Osteoblast (primary cell): ENCODE measurements at regions not wholly inside any gene's neighbourhood (a gene's known extent, or its start where the extent isn't known, plus 50 kb on each side); places are given as distances from the start of the nearest gene placed in this dataset.

Experiments
- DNase-seq: peaks from one replicate; pipeline ENCODE4 v3.0.0; 2011; ENCODE audit warnings: low spot score, mixed read lengths; ENCODE audit not compliant: insufficient read length; ENCODE audit errors: missing footprints
- H2AFZ ChIP-seq: 2 replicates; pipeline ENCODE4 v1.6.0; 2011; ENCODE audit warnings: mild to moderate bottlenecking, low read length
- H3K27ac ChIP-seq: 2 replicates; pipeline ENCODE4 v1.5.1; 2011; ENCODE audit warnings: mild to moderate bottlenecking, low read depth, low read length, moderate library complexity
- H3K27me3 ChIP-seq: 2 replicates; pipeline ENCODE4 v1.6.0; 2012; ENCODE audit warnings: mild to moderate bottlenecking, control low read depth, inconsistent platforms, low read length, moderate library complexity; ENCODE audit not compliant: insufficient read depth
- H3K36me3 ChIP-seq: 2 replicates; pipeline ENCODE4 v1.5.1; 2011; ENCODE audit warnings: mild to moderate bottlenecking, low read length, control low read depth, moderate library complexity; ENCODE audit not compliant: insufficient read depth
- H3K4me1 ChIP-seq: 2 replicates; pipeline ENCODE4 v1.5.1; 2011; ENCODE audit warnings: mild to moderate bottlenecking, low read length, control low read depth, moderate library complexity; ENCODE audit not compliant: insufficient read depth
- H3K4me2 ChIP-seq: 2 replicates; pipeline ENCODE4 v1.6.0; 2011; ENCODE audit warnings: mild to moderate bottlenecking, low read length; ENCODE audit not compliant: insufficient read depth
- H3K4me3 ChIP-seq: fragments of 200-600 bp; sonication (generic); 3 replicates; pipeline ENCODE4 v1.5.1; 2012; ENCODE audit warnings: mild to moderate bottlenecking, low read length, inconsistent platforms; ENCODE audit not compliant: insufficient read depth
- H3K79me2 ChIP-seq: 2 replicates; pipeline ENCODE4 v1.6.0; 2012; ENCODE audit warnings: mild to moderate bottlenecking, low read length, control low read depth, inconsistent platforms; ENCODE audit not compliant: insufficient read depth
- H3K9me3 ChIP-seq: 2 replicates; pipeline ENCODE4 v1.5.1; 2011; ENCODE audit warnings: low read depth, low read length, control low read depth
- H4K20me1 ChIP-seq: 2 replicates; pipeline ENCODE4 v1.6.0; 2012; ENCODE audit warnings: mild to moderate bottlenecking, low read length, control low read depth; ENCODE audit not compliant: insufficient read depth
- CTCF ChIP-seq: IDR thresholded peaks from 2 replicates; pipeline ENCODE4 v1.5.1; 2011; ENCODE audit warnings: mild to moderate bottlenecking, low read depth, low read length, moderate library complexity; ENCODE audit errors: extremely low read depth

DNA sequence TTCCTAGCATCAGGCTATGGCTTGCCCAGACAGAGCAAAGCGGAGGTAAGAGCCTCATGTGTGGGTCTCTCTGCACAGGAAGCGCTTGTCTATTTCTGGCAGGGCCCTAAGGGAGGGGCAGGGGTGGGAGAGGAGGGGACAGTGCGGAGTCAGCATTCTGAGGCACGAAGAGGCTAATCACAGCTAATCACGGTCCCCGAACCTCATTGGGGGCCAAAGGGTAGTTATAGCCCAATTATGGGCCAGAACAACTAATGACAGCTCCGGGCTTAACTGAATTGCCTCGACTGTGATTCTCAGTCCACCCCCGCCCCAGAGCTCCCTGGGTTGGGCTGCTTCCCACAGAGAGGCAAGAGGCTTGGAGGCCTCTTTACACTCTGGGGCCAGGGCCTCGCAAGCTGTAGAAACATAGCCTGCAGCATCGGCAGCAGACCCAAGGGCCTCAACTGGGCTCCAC, 72.7 kb upstream of the PRDM11 start:
- no peaks in the 10 kb centered on the region for H3K36me3 ChIP-seq
- H2AFZ ChIP-seq: no peak overlapping the region
- H3K27me3 ChIP-seq: peaks cover 41% of the 10 kb centered on the region
- DNase-seq: no peak
- no peak overlapping the region for H3K4me3 ChIP-seq
- H3K9me3 ChIP-seq: no peaks in the 10 kb centered on the region
- H3K27ac ChIP-seq: no peak overlapping the region
- no peaks in the 10 kb centered on the region for H3K79me2 ChIP-seq
- H3K4me2 ChIP-seq: no peak overlapping the region
- H3K4me1 ChIP-seq: no peaks in the 10 kb centered on the region
- no peak for TF ChIP-seq CTCF
- H4K20me1 ChIP-seq: no peaks in the 10 kb centered on the region

- Histone ChIP-seq H3K9me3 (no peaks in the 10 kb centered on the region), H3K4me3 (no peak overlapping the region), H3K4me2 (no peak overlapping the region), H3K4me1 (no peaks in the 10 kb centered on the region), H2AFZ (no peak overlapping the region), H3K36me3 (no peaks in the 10 kb centered on the region), H3K27ac (no peak overlapping the region), H3K27me3 (peaks cover 31% of the 10 kb centered on the region), H3K79me2 (no peaks in the 10 kb centered on the region), H4K20me1 (no peaks in the 10 kb centered on the region)
- DNase-seq: no peak
- TF ChIP-seq CTCF: no peak
Observed at GRCh38 chr11:45075519-45075918, 70.9 kb upstream of the PRDM11 start.

DNA sequence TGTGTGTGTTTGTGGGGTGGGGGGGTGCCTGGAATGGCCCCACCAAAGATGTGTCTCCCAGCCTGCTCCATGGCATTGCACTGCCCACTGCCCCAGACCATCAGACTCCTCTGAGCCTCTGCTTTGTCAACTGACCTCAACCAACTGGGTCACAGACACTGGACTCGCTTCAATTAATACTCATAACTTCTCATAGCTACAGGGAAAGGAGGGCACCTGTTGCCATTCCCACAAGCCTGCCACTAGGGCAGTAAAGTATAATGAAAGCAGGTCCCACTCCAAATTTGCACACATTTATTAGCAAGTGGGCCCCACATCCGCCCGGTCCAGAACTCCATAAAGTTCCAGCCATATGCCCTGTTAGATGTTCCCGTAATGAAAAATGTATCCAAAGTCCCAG, 70.5 kb upstream of the PRDM11 start:
- no peaks in the 10 kb centered on the region for H3K79me2 ChIP-seq
- DNase-seq: no peak
- H2AFZ ChIP-seq: no peak overlapping the region
- H4K20me1 ChIP-seq: no peaks in the 10 kb centered on the region
- H3K4me1 ChIP-seq: no peaks in the 10 kb centered on the region
- H3K4me3 ChIP-seq: no peak overlapping the region
- no peaks in the 10 kb centered on the region for H3K9me3 ChIP-seq
- H3K4me2 ChIP-seq: no peak overlapping the region
- TF ChIP-seq CTCF: no peak
- H3K36me3 ChIP-seq: no peaks in the 10 kb centered on the region
- peaks cover 29% of the 10 kb centered on the region for H3K27me3 ChIP-seq
- H3K27ac ChIP-seq: no peak overlapping the region

DNA sequence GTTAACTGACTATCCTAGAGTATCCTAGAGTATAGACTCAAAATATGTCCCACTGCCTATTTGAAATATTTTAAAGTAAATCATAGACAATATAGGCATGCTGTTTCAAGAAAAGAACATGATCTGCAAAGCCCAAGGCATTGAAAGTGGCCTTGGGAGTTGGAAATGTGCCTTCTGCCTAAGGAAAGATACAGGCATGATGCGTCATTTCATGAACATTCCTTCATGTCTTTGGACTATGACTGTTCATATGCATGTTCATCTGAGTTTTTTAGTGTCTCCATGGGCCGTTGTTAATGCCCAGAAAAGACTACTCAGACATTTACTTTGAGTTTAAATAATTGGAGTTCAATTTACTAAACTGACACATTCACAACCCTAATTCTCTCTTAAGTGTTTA, 69.7 kb upstream of the PRDM11 start:
- no peak overlapping the region for H2AFZ ChIP-seq
- peaks cover 29% of the 10 kb centered on the region for H3K27me3 ChIP-seq
- no peaks in the 10 kb centered on the region for H3K36me3 ChIP-seq
- H3K9me3 ChIP-seq: no peaks in the 10 kb centered on the region
- no peaks in the 10 kb centered on the region for H4K20me1 ChIP-seq
- no peak overlapping the region for H3K27ac ChIP-seq
- TF ChIP-seq CTCF: no peak
- H3K4me3 ChIP-seq: no peak overlapping the region
- H3K4me2 ChIP-seq: no peak overlapping the region
- H3K4me1 ChIP-seq: no peaks in the 10 kb centered on the region
- DNase-seq: no peak
- no peaks in the 10 kb centered on the region for H3K79me2 ChIP-seq
